ENCODE measurements at regions not wholly inside any gene's neighbourhood (a gene's known extent, or its start where the extent isn't known, plus 50 kb on each side); places are given as distances from the start of the nearest gene placed in this dataset.

- peak; percentile 79 for DNase-seq
These were observed 59.8 kb upstream of the RPH3AL start for GRCh38 chr17:412211-413015.

- no peak for DNase-seq
These were observed 59.0 kb upstream of the RPH3AL start for GRCh38 chr17:411421-412120.

GRCh38 chr17:410543-411401 is 58.2 kb upstream of the RPH3AL start:
- DNase-seq = peak; percentile 78

GRCh38 chr17:409848-410542 is 57.4 kb upstream of the RPH3AL start:
- peak; percentile 100 for DNase-seq

GRCh38 chr17:409308-409847 is 56.8 kb upstream of the RPH3AL start:
- no peak for DNase-seq

GRCh38 chr17:404703-405102 is 52.1 kb upstream of the RPH3AL start:
- no peak for DNase-seq
